ENCODE measurements at regions not wholly inside any gene's neighbourhood (a gene's known extent, or its start where the extent isn't known, plus 50 kb on each side); places are given as distances from the start of the nearest gene placed in this dataset.

DNA sequence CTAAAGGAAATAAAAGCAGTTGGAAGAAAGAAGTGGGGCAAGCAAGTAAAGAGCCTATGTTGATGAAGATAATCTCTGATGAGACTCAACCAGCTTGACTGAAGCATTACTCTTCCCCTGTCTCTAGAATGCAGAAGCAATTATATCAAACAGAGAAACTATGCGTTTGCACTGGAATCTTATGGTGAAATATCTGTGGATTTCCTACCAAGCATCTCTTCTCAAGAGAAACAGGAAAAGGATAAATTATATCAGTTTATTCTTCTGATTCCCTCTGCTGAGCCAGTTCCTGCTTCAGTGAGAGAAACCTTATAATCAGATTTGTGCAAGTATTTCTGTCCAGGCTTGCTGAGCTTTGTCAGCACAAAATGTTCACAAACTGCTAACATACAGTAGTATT is 316.7 kb upstream of the SLC7A11 start:
- ChIA-PET POLR2A (no interaction called here), CTCF (interaction anchor here (1.0 to 1.5 kb wide), 2 partner anchors 85 to 312 kb away, joined by 3 read pairs; no protein-coding TSS in a partner anchor)
- ATAC-seq: no peak
- TF ChIP-seq, protein P1, sequence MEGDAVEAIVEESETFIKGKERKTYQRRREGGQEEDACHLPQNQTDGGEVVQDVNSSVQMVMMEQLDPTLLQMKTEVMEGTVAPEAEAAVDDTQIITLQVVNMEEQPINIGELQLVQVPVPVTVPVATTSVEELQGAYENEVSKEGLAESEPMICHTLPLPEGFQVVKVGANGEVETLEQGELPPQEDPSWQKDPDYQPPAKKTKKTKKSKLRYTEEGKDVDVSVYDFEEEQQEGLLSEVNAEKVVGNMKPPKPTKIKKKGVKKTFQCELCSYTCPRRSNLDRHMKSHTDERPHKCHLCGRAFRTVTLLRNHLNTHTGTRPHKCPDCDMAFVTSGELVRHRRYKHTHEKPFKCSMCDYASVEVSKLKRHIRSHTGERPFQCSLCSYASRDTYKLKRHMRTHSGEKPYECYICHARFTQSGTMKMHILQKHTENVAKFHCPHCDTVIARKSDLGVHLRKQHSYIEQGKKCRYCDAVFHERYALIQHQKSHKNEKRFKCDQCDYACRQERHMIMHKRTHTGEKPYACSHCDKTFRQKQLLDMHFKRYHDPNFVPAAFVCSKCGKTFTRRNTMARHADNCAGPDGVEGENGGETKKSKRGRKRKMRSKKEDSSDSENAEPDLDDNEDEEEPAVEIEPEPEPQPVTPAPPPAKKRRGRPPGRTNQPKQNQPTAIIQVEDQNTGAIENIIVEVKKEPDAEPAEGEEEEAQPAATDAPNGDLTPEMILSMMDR (IDR thresholded peaks at IDR 0.05): no peak
- Mint-ChIP-seq H3K27me3 (no peaks in the 10 kb centered on the region), H3K4me3 (no peak overlapping the region), H3K4me1 (ENCODE audit: low read depth) (no peaks in the 10 kb centered on the region), H3K36me3 (ENCODE audit: low read depth) (no peaks in the 10 kb centered on the region), H3K9me3 (peaks cover 2% of the 10 kb centered on the region), H3K27ac (no peak overlapping the region)
- DNase-seq: no peak
- intact Hi-C loops (cut with micrococcal nuclease): no loop called here

DNA sequence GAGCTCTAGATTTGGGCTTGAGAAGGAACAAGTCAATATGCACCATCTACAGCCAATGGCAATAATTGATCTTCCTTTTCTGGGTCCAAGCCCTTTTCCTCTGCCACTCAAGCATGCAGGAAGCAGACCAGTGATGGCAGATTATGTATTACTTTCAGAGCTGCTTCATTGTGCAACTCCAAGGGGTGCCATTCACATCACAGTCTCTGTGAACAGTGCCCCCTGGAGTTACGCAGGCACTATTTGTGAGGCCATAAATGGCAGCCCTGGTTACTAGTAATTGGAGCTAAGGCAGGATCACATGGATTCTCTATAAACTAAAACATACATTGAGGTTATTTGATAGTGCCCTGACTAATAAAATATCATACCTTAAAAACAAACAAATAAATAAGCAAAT is 313.4 kb upstream of the SLC7A11 start:
- DNase-seq (no peak), ATAC-seq (no peak)
- ChIA-PET POLR2A (no interaction called here), CTCF (no interaction called here)
- H3K27ac Mint-ChIP-seq: no peak overlapping the region
- H3K36me3 Mint-ChIP-seq (ENCODE audit: low read depth): no peaks in the 10 kb centered on the region
- H3K4me3 Mint-ChIP-seq: no peak overlapping the region
- no peaks in the 10 kb centered on the region for H3K4me1 Mint-ChIP-seq (ENCODE audit: low read depth)
- TF ChIP-seq, protein P1 (IDR thresholded peaks at IDR 0.05): no peak
- no peaks in the 10 kb centered on the region for H3K27me3 Mint-ChIP-seq
- intact Hi-C loops (cut with micrococcal nuclease): no loop called here
- H3K9me3 Mint-ChIP-seq: peaks cover 3% of the 10 kb centered on the region

DNA sequence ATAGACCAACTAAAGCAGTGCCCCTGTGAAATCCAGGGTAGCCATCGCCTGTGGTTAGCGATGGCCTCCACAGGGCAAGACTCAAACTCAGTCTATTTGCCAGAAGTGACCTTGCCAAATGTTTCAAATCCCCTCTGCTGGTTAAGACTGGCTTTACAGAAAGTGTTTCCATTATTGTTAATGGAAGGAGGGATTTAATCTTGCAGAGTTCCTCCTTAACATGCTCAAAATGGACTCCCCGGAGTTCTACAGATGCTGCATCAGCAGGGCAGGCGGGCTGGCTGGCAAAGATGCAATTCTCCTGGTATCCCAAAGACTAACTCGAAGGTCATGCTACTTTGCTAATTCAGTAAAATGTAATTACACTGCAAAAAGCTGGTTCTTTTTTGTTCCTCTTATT is 313.0 kb upstream of the SLC7A11 start:
- Mint-ChIP-seq H3K27me3 (no peaks in the 10 kb centered on the region), H3K4me1 (ENCODE audit: low read depth) (no peaks in the 10 kb centered on the region), H3K36me3 (ENCODE audit: low read depth) (no peaks in the 10 kb centered on the region), H3K9me3 (peaks cover 3% of the 10 kb centered on the region), H3K4me3 (no peak overlapping the region), H3K27ac (no peak overlapping the region)
- POLR2A ChIA-PET: no interaction called here
- DNase-seq: no peak
- CTCF ChIA-PET: no interaction called here
- intact Hi-C loops (cut with micrococcal nuclease): no loop called here
- no peak for ATAC-seq
- TF ChIP-seq, protein P1 (IDR thresholded peaks at IDR 0.05): no peak

DNA sequence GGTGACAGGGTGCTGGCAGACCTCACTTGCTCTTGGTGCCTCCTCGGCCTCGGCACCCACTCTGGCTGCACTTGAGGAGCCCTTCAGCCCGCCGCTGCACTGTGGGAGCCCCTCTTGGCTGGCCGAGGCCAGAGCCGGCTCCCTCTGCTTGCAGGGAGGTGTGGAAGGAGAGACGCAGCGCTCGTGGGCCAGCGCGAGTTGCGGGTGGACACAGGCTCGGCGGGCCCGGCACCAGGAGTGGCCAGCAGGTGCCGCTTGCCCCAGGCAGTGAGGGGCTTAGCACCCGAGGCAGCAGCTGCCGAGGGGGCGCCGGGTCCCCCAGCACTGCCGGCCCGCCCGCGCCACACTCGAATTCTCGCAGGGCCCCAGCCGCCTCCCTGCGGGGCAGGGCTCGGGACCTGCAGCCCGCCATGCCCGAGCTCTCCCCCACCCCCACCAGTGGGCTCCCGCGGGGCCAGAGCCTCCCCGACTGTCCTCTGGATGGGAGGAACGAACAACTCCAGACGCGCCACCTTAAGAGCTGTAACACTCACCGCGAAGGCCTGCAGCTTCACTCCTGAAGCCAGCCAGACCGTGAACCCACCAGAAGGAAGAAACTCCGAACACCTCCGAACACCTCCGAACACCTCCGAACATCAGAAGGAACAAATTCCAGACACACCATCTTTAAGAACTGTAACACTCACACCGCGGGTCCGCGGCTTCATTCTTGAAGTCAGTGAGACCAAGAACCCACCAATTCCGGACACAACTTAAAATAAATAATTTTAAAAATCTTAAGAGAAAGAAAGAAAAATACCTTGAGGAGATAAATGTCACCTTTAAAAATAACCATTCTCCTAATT is 311.1 kb upstream of the SLC7A11 start:
- Mint-ChIP-seq H3K4me3 (no peak overlapping the region), H3K27me3 (no peaks in the 10 kb centered on the region), H3K9me3 (peaks cover 3% of the 10 kb centered on the region), H3K27ac (no peak overlapping the region), H3K36me3 (ENCODE audit: low read depth) (no peaks in the 10 kb centered on the region), H3K4me1 (ENCODE audit: low read depth) (no peaks in the 10 kb centered on the region)
- ChIA-PET CTCF (no interaction called here), POLR2A (no interaction called here)
- TF ChIP-seq, protein P1 (IDR thresholded peaks at IDR 0.05): no peak
- ATAC-seq (no peak), DNase-seq (no peak)
- intact Hi-C loops (cut with micrococcal nuclease): no loop called here

DNA sequence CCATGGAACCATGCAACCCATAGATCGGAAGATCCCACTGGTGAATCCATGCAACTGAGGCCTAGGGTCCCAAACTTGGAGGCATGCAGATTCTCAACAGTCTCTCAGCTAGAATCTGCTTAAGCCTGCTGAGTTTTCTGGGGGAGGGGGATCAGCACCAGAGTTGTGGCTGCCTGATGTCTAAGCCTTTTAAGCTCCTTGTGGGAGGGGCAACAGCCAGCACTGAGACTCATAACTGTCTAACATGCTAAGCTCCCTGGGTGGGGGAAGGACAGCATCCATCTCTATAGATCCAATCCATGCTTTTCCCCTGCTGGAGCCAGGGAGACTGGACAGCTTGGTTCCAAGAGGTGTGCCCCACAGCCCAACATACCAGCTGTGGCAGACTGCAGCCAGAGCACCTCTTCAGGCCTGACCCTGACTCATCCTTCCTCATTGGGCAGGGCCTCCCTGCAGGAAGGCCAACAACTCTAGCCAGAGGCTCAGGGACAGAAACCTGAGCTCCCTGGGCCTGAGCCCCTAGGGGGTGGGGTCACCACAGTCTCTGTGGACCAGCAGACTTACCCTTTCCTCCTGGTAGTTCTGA is 300.1 kb upstream of the SLC7A11 start:
- ChIA-PET CTCF (no interaction called here), POLR2A (no interaction called here)
- Mint-ChIP-seq H3K9me3 (peaks cover 3% of the 10 kb centered on the region), H3K4me1 (ENCODE audit: low read depth) (no peaks in the 10 kb centered on the region), H3K27ac (no peak overlapping the region), H3K27me3 (no peaks in the 10 kb centered on the region), H3K36me3 (ENCODE audit: low read depth) (no peaks in the 10 kb centered on the region), H3K4me3 (no peak overlapping the region)
- TF ChIP-seq, protein P1 (IDR thresholded peaks at IDR 0.05): no peak
- intact Hi-C loops (cut with micrococcal nuclease): no loop called here
- ATAC-seq (no peak), DNase-seq (no peak)
